GM18873 (cell line): ENCODE measurements at regions not wholly inside any gene's neighbourhood (a gene's known extent, or its start where the extent isn't known, plus 50 kb on each side); places are given as distances from the start of the nearest gene placed in this dataset.
"Not testable (repeated sequence)": the region's sequence is repeated elsewhere in the genome, so short reads cannot be mapped to it uniquely, and the experiment has no call there.

Source experiments
- ATAC-seq: cut with Tn5 transposase; IDR thresholded peaks from one replicate; pipeline ENCODE4 v1.9.1; 2021; ENCODE audit warnings: mild to moderate bottlenecking, moderate library complexity, moderate number of reproducible peaks; ENCODE audit not compliant: unreplicated experiment, low FRiP score

DNA sequence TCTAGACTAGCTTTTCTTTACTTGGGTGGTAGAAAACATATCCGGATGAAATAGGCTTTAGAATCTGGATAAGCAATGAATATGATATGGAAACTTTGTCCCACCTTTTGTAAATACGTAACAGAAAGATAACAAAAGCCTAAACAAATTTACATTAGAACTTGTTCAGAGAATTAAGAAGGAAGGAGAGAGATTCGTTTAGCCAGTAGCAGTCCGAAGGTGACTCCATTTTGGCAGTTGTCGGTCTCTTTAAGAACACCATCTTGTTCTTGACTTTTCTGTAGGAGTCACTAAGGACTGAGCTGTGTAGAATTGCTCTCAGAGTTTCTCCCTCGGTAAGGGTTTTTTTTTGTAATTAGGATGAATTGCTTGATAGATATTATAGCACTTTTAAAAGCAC, 475.1 kb downstream of the PCNX1 start:
- ATAC-seq, result no peak

DNA sequence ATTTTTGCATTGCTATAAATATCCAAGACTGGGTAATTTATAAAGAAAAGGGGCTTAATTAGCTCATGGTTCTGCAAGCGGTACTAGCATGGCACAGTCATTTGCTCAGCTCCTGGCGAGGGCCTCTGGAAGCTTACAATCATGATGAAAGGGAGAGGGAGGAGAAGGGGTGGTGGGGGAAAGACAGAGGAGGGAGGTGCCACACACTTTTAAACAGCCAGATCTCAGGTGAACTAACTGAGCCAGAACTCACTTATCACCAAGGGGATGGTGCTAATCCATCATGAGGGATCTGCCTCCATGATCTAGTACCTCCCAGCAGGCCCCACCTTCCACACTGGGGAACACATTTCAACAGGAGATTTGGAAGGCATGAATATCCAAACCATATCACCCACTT, 476.3 kb downstream of the PCNX1 start:
- no peak for ATAC-seq

- no peak for ATAC-seq
Observed at GRCh38 chr14:71384007-71384845, 477.0 kb downstream of the PCNX1 start.

DNA sequence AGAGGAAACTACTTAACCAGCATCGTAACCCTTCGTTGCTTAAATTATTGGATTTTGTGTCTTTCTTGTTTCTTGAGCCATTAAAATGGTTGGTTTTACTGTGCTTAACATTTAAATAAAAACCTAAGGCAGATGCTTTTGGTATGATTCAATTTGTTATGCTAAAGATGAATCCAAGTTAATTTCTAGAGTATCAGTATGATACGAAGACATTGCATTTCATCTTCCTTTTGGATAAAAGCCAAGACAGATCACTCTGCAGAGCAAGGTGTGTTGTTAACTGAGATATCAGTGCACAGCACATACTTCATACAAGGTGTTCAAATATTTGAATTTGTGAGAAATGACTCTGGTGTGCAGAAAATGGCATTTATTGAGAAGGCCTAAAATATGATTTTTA, 480.5 kb downstream of the PCNX1 start:
- ATAC-seq, result no peak

DNA sequence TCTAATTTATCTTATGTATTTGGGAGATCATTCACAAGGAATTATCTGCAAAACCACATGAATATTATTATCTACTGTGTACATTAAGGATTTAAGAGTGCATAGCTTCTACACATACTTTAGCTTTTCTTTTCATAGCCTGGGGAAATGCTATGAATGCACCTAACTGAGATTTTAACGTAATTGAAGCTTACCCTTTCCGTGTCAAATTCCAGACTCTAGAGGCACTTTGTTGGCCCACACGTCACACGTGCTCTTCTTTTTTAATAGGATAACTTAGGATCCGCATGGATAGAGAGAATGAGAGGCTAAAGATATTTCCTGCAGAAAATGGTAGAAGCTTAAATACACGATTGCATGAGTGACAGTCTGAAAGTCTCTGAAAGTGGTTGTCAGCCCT, 481.1 kb downstream of the PCNX1 start:
- no peak for ATAC-seq

DNA sequence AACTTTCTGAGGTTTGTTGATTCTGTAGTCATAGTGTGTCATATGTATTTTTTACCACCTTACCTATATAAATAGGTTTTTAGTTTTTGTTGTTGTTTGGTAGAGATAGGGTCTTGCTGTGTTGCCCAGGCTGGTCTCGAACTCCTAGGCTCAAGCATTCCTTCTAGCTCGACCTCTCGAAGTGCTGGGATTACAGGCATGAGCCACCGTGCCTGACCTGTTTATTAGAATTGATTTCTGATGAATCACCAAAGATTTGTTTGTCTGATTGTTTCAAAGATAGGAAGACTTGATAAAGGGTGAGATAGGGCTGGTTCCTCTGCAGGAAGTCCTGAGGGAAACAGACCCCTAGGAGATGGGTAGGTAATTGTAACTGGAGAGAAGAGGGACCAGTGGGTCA, 481.6 kb downstream of the PCNX1 start:
- no peak for ATAC-seq

GRCh38 chr14:71394386-71394785, 487.1 kb downstream of the PCNX1 start:
- ATAC-seq, result no peak

DNA sequence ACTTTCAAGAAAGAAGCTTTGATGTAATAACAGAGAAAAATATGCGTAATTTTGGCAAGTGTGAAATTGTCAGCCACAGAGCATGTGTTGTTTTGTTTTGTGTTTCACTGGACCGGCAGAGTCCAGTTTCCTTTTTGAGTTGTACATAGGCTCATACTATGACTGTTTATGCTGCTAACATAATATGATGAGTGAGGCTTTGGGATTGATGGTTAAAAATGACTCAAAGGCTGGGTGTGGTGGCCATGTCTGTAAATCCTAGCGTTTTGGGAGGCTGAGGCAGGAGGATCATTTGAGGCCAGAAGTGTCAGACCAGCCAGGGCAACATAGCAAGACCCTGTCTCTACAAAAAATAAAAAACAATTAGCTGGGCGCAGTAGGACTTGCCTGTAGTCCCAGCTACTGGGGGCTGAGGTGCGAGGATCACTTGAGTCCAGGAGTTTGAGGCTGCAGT, 487.9 kb downstream of the PCNX1 start:
- no peak for ATAC-seq

GRCh38 chr14:71395636-71396035, 488.4 kb downstream of the PCNX1 start:
- no peak for ATAC-seq

- no peak for ATAC-seq
Observed at GRCh38 chr14:71396050-71396677, 488.9 kb downstream of the PCNX1 start.

DNA sequence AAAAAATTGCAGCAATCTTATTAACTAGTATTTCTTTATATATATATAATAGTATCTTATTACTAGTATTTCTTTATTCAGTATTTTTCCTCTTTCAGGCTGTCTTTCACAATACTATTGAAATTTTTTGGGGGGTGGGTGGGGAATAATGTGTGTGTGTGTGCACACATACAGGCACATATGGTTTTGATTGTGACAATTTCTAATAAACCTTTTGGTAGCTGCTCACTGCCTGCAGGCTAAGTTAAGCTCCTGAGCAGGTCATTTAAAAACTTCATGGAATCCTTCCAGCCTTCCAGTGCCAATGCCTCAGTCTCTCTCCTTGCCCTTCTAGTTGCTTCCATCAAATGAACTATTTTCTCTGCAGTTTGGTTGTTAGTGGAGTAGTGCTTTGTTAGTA, 490.1 kb downstream of the PCNX1 start:
- ATAC-seq, result no peak

DNA sequence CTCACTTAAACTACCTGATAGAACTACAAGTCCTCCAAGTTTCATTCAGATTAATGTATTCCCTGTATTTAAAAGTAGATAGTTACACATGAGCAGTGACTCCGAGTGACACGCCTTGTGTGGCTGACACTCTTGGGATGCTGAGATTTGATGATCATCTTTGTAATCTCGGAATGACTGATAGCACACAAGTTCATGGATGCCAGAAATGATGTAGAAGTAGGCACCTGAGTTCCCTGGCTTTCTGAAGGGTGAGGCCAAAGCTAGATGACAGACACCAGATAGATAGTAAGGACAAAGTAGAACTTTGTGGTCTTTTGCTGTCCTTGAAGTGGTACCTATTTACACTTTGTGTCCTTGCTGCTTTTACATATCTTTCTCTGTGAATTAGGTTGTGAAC, 491.2 kb downstream of the PCNX1 start:
- ATAC-seq, result no peak

- ATAC-seq, result no peak
Observed at GRCh38 chr14:71399057-71399487, 491.8 kb downstream of the PCNX1 start.

GRCh38 chr14:71400871-71401321, 493.6 kb downstream of the PCNX1 start:
- ATAC-seq, result no peak

DNA sequence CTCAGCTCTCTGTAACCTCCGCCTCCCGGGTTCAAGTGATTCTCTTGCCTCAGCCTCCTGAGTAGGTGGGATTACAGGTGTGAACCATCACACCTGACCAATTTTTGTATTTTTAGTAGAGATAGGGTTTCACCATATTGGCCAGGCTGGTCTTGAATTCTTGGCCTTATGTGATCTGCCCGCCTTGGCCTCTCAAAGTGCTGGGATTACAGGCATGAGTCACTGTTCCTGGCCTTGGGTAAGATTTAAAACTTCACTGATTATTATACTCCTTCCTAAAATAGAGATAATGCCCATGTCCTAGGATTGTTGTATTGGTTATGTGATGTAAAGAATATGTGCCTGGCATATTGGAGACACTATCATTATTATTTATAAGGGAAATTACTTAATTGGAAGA, 495.2 kb downstream of the PCNX1 start:
- not testable (repeated sequence) for ATAC-seq

GRCh38 chr14:71403656-71404055, 496.4 kb downstream of the PCNX1 start:
- ATAC-seq, result no peak

GRCh38 chr14:71405676-71406075, 498.4 kb downstream of the PCNX1 start:
- ATAC-seq, result no peak

GRCh38 chr14:71408362-71409030, 501.2 kb downstream of the PCNX1 start:
- no peak for ATAC-seq

DNA sequence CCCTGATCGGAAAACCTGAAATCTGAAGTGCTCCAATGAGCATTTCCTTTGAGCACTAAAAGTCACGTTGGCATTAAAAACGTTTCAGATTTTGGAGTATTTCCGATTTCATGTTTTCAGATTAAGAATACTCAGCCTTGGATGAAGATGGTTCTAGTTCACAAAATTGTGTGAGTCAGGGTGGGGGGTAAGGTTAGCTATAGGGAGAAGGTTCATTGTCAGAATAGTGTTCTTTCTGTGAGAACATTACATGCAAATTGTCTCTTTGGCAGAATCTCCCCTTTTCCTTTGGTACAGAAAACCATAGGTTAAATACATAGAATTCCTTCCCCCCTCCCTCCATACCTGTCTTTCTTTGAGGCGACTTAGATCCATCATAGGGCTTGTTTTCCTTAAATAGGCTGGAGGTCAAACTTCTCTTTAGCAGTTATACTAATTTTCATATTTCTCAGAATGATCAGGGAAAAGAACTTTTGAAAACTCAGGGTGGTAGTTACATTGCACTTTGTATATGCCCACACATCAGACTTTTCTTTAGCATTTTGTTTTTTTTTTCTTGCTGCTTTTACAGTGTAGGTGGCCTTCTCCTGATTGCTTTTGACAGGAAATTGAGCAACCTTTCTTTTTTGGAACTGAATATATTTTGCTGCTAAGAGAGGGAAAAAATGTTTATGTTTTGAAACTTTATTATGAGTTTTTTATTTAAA, 503.5 kb downstream of the PCNX1 start:
- no peak for ATAC-seq

DNA sequence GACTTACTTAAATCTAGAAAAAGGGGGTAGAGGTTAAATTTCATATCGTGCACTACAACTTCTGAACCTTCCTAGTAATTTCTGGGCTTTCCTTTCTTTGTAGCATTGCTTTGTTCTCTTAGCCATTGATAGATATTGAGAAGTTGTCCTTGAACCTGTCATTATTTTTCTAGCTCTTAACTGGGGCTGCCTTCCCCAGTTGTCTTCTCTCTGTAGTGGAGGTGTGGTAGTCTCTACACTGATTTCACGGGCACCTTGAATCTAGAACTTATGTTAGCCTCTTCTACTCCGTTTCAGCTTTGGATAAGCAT, 504.0 kb downstream of the PCNX1 start:
- ATAC-seq, result no peak

- ATAC-seq, result no peak
Observed at GRCh38 chr14:71411738-71412137, 504.5 kb downstream of the PCNX1 start.
